ENCODE measurements at regions not wholly inside any gene's neighbourhood (a gene's known extent, or its start where the extent isn't known, plus 50 kb on each side); places are given as distances from the start of the nearest gene placed in this dataset.
"Not testable (repeated sequence)": the region's sequence is repeated elsewhere in the genome, so short reads cannot be mapped to it uniquely, and the experiment has no call there.

GRCh38 chr11:110356762-110357671, 60.6 kb upstream of the RDX start:
- Histone ChIP-seq H3K4me3 (ENCODE audit: low read depth in 2 of 2, low read length in 2 of 2) (no peak overlapping the region), H3K9me3 (ENCODE audit: control insufficient read depth, insufficient read depth, low read depth, low read length) (no peaks in the 10 kb centered on the region), H3K4me1 (ENCODE audit: control insufficient read depth, insufficient read depth, low read length) (peaks cover 12% of the 10 kb centered on the region), H3K36me3 (ENCODE audit: control insufficient read depth, insufficient read depth, low read length) (no peaks in the 10 kb centered on the region), H3K27me3 (ENCODE audit: control insufficient read depth, insufficient read depth, low read length) (no peaks in the 10 kb centered on the region), H3K27ac (ENCODE audit: low read length) (peak overlapping the region; percentile 75)
- in situ Hi-C loops (cut with HindIII; ENCODE audit: low pct_unique_long_range_greater_than_20kb, low sequenced_read_pairs) = no loop called here
- ATAC-seq (peak; percentile 86), DNase-seq (ENCODE audit: low read depth, low spot score) (no peak)
- BruUV-seq (replicated peaks) = no TSS peak
- ChIA-PET CTCF (no interaction called here), POLR2A (interaction anchor here (0.6 kb wide), 1 partner anchor 37 kb away, joined by 9 read pairs; no protein-coding TSS in a partner anchor)
- intact Hi-C loops (cut with micrococcal nuclease; ENCODE audit: unreplicated experiment) = no loop called here
- TF ChIP-seq TCF7L2 (IDR thresholded peaks at IDR 0.05; ENCODE audit: low read depth, low read length) = peak; percentile 80
- TF ChIP-seq SIN3A (IDR thresholded peaks at IDR 0.05; ENCODE audit: borderline replicate concordance, insufficient read depth, low read depth, low read length) = no peak

- no peak for ATAC-seq
- intact Hi-C loops (cut with micrococcal nuclease; ENCODE audit: unreplicated experiment) (no loop called here), in situ Hi-C loops (cut with HindIII; ENCODE audit: low pct_unique_long_range_greater_than_20kb, low sequenced_read_pairs) (no loop called here)
- 0 out of 2 replicates have a peak overlapping the region, but pooled peaks have one; percentile 18 for H3K27ac ChIP-seq (ENCODE audit: low read length)
- H3K36me3 ChIP-seq (ENCODE audit: control insufficient read depth, insufficient read depth, low read length) = no peaks in the 10 kb centered on the region
- peaks cover 26% of the 10 kb centered on the region for H3K4me1 ChIP-seq (ENCODE audit: control insufficient read depth, insufficient read depth, low read length)
- no peak for TF ChIP-seq REST (IDR thresholded peaks at IDR 0.05; ENCODE audit: insufficient read depth in 1 of 2, low read depth in 2 of 2, low read length in 1 of 2)
- no peak for TF ChIP-seq CTCF (IDR thresholded peaks at IDR 0.05)
- no peak for DNase-seq (ENCODE audit: low read depth, low spot score)
- CTCF ChIA-PET = no interaction called here
- H3K9me3 ChIP-seq (ENCODE audit: control insufficient read depth, insufficient read depth, low read depth, low read length) = no peaks in the 10 kb centered on the region
- no peak overlapping the region for H3K4me3 ChIP-seq (ENCODE audit: low read depth in 2 of 2, low read length in 2 of 2)
- POLR2A ChIA-PET = no interaction called here
- H3K27me3 ChIP-seq (ENCODE audit: control insufficient read depth, insufficient read depth, low read length) = no peaks in the 10 kb centered on the region
- BruUV-seq (replicated peaks) = no TSS peak
These were observed 61.9 kb upstream of the RDX start for GRCh38 chr11:110358336-110358735.

DNA sequence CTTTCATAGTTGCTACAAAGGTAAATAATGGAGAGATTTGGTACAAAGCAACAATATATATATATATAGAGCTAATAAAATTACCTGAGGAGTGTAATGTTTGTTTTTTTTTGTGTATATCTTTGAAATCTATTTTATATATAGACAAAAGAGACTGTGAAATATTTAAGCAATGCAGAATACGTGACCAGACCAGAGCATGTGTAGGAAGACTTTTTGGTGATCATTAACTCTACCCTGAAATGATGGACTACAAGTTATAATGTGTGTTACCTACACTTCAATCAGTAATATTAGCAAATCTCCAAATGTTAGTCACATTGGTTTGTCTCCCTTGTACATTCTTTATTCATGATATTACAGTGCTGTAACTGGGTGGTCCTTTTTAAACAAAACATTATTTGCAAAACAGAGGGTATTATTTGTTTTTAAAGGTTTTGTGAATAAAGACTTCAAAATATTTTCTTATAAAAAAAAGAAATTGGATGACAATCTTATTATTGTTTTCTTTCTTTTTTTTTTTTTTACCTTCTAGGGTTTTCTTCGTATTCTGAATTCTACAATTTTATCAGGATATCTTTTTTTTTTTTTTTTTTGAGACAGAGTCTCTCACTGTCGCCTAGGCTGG, 64.5 kb upstream of the RDX start:
- H3K4me3 ChIP-seq (ENCODE audit: low read depth in 2 of 2, low read length in 2 of 2); POLR2A ChIA-PET; H3K9me3 ChIP-seq (ENCODE audit: control insufficient read depth, insufficient read depth, low read depth, low read length); H3K36me3 ChIP-seq (ENCODE audit: control insufficient read depth, insufficient read depth, low read length); BruUV-seq (replicated peaks); H3K27ac ChIP-seq (ENCODE audit: low read length); H3K27me3 ChIP-seq (ENCODE audit: control insufficient read depth, insufficient read depth, low read length); CTCF ChIA-PET; intact Hi-C loops (cut with micrococcal nuclease; ENCODE audit: unreplicated experiment); ATAC-seq; in situ Hi-C loops (cut with HindIII; ENCODE audit: low pct_unique_long_range_greater_than_20kb, low sequenced_read_pairs); DNase-seq (ENCODE audit: low read depth, low spot score): not testable (repeated sequence)
- H3K4me1 ChIP-seq (ENCODE audit: control insufficient read depth, insufficient read depth, low read length) = peaks cover 30% of the 10 kb centered on the region
